ENCODE measurements at regions not wholly inside any gene's neighbourhood (a gene's known extent, or its start where the extent isn't known, plus 50 kb on each side); places are given as distances from the start of the nearest gene placed in this dataset.

DNA sequence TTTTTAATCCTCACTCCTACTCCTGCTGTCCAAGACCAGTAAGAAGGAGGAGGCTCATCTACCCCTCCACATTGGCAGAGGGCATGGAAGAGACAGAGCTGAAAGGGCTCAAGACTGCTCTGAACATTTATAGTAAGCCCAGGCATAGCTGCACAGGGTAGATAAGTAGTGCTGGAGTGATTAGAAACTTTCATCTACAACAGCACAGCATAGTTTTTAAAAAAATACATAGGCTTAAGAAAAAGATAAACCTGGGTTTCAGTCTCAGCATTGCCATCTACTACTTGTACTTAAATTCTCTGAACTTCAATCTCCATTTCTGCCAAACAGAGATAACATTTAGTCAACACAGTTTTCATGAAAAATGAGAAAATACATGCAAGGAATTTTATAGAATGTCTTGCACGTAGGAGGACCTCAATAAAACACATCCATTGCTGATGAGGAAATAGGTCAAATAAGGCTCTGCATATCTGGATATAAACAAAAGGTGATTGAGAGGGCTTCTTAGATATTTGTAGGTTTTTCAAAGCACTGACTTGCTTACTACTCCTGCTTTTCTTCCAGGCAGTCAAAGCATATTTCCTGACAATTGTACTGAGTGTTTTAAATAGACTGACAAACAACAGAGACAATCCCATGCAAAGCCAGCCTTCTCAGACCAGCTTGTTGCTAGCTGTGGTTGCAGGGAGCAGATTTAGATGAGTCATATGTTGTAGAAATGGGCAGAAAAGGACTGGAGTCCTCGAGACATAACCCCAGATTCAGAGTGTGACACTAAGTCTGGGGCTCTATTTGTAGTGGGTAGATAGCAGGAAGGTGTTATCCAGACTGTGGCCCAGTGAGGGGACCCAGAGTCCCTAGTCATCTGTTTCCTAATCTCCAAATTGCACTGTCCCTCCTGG, 107.4 kb upstream of the TAB2 start:
- ChIA-PET CTCF (no interaction called here), POLR2A (ENCODE audit: low non-redundant PET) (no interaction called here)
- no peaks in the 10 kb centered on the region for H3K27me3 ChIP-seq (replicated peaks; ENCODE audit: insufficient read depth, low read depth, low read length, poor library complexity)
- DNase-seq (ENCODE audit: low spot score), result no peak
- H3K9me3 ChIP-seq (ENCODE audit: low read depth, low read length, poor library complexity, severe bottlenecking), result no peaks in the 10 kb centered on the region
- BruUV-seq (replicated peaks), result no TSS peak
- no peaks in the 10 kb centered on the region for H3K4me1 ChIP-seq (ENCODE audit: insufficient read depth, low read length, poor library complexity, severe bottlenecking)
- H3K4me3 ChIP-seq (ENCODE audit: low read depth, low read length, poor library complexity, severe bottlenecking), result no peak overlapping the region
- intact Hi-C loops (cut with micrococcal nuclease; ENCODE audit: unreplicated experiment), result no loop called here
- no peak overlapping the region for H3K27ac ChIP-seq (ENCODE audit: low read depth, low read length, poor library complexity, severe bottlenecking)
- no peaks in the 10 kb centered on the region for H3K36me3 ChIP-seq (ENCODE audit: insufficient read depth, low read length, poor library complexity, severe bottlenecking)
- TF ChIP-seq, protein P1, sequence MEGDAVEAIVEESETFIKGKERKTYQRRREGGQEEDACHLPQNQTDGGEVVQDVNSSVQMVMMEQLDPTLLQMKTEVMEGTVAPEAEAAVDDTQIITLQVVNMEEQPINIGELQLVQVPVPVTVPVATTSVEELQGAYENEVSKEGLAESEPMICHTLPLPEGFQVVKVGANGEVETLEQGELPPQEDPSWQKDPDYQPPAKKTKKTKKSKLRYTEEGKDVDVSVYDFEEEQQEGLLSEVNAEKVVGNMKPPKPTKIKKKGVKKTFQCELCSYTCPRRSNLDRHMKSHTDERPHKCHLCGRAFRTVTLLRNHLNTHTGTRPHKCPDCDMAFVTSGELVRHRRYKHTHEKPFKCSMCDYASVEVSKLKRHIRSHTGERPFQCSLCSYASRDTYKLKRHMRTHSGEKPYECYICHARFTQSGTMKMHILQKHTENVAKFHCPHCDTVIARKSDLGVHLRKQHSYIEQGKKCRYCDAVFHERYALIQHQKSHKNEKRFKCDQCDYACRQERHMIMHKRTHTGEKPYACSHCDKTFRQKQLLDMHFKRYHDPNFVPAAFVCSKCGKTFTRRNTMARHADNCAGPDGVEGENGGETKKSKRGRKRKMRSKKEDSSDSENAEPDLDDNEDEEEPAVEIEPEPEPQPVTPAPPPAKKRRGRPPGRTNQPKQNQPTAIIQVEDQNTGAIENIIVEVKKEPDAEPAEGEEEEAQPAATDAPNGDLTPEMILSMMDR (conservative IDR thresholded peaks at IDR 0.05; ENCODE audit: low read depth, low read length), result no peak
- no peak for TF ChIP-seq EZH2 (IDR thresholded peaks at IDR 0.05; ENCODE audit: borderline replicate concordance, low read depth, low read length, poor library complexity, severe bottlenecking)

DNA sequence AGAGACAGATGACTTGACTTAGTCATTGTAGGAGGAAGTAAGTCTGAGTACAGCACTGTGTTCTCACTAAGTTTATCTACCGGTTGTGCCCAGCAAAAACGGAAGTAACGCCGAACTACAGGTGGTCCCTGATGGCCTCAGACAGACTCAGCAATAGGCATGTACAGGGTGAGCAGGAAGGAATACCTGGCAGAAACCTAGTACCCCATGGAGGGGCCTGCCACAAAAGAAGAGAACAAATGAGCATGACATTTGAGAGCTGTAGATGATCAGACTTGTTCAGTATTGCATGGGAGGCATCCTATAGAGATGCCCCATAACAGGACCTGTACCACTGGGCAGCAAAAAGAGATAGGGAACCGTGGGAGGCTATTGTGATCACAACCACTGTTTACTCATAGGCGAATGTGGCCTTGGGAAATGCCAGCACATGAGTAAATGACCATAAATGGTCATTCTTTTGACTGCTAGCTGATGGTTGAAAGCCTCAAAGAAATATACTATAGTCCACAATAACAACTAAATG, 106.4 kb upstream of the TAB2 start:
- H3K27ac ChIP-seq (ENCODE audit: low read depth, low read length, poor library complexity, severe bottlenecking), result no peak overlapping the region
- no TSS peak for BruUV-seq (replicated peaks)
- no peaks in the 10 kb centered on the region for H3K36me3 ChIP-seq (ENCODE audit: insufficient read depth, low read length, poor library complexity, severe bottlenecking)
- H3K4me1 ChIP-seq (ENCODE audit: insufficient read depth, low read length, poor library complexity, severe bottlenecking), result no peaks in the 10 kb centered on the region
- intact Hi-C loops (cut with micrococcal nuclease; ENCODE audit: unreplicated experiment), result no loop called here
- H3K27me3 ChIP-seq (replicated peaks; ENCODE audit: insufficient read depth, low read depth, low read length, poor library complexity), result no peaks in the 10 kb centered on the region
- TF ChIP-seq EZH2 (IDR thresholded peaks at IDR 0.05; ENCODE audit: borderline replicate concordance, low read depth, low read length, poor library complexity, severe bottlenecking), result no peak
- TF ChIP-seq, protein P1 (conservative IDR thresholded peaks at IDR 0.05; ENCODE audit: low read depth, low read length), result no peak
- no peak overlapping the region for H3K4me3 ChIP-seq (ENCODE audit: low read depth, low read length, poor library complexity, severe bottlenecking)
- CTCF ChIA-PET, result no interaction called here
- POLR2A ChIA-PET (ENCODE audit: low non-redundant PET), result no interaction called here
- no peak for DNase-seq (ENCODE audit: low spot score)
- H3K9me3 ChIP-seq (ENCODE audit: low read depth, low read length, poor library complexity, severe bottlenecking), result no peaks in the 10 kb centered on the region

DNA sequence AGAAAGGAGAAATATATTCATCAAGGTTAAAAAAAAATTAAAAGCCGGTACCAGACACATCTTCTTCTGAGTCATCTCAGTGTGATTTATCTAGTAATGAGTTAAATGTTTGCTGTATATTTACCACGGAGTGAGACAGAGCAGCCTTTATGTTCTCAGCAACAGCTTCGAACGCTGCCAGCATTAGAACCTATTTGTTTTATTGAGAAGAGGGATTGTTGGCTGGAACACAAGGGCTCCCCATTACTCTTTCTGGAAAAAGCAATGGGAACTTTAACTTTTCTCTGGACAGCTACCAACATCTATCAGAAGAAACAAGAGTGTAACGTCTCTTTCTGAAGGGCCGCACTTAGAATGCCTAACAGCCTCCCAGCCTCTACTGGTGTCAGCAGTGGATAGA, 105.3 kb upstream of the TAB2 start:
- BruUV-seq (replicated peaks), result no TSS peak
- no peak overlapping the region for H3K27ac ChIP-seq (ENCODE audit: low read depth, low read length, poor library complexity, severe bottlenecking)
- no peak for DNase-seq (ENCODE audit: low spot score)
- H3K4me3 ChIP-seq (ENCODE audit: low read depth, low read length, poor library complexity, severe bottlenecking), result no peak overlapping the region
- TF ChIP-seq EZH2 (IDR thresholded peaks at IDR 0.05; ENCODE audit: borderline replicate concordance, low read depth, low read length, poor library complexity, severe bottlenecking), result no peak
- ChIA-PET CTCF (no interaction called here), POLR2A (ENCODE audit: low non-redundant PET) (no interaction called here)
- no peaks in the 10 kb centered on the region for H3K4me1 ChIP-seq (ENCODE audit: insufficient read depth, low read length, poor library complexity, severe bottlenecking)
- H3K9me3 ChIP-seq (ENCODE audit: low read depth, low read length, poor library complexity, severe bottlenecking), result no peaks in the 10 kb centered on the region
- H3K27me3 ChIP-seq (replicated peaks; ENCODE audit: insufficient read depth, low read depth, low read length, poor library complexity), result no peaks in the 10 kb centered on the region
- no peaks in the 10 kb centered on the region for H3K36me3 ChIP-seq (ENCODE audit: insufficient read depth, low read length, poor library complexity, severe bottlenecking)
- intact Hi-C loops (cut with micrococcal nuclease; ENCODE audit: unreplicated experiment), result no loop called here
